A673 (cell line): ENCODE measurements at regions not wholly inside any gene's neighbourhood (a gene's known extent, or its start where the extent isn't known, plus 50 kb on each side); places are given as distances from the start of the nearest gene placed in this dataset.

ENCODE experiments used
- EZH2 ChIP-seq: fragments of 200-600 bp; sonication (generic); IDR thresholded peaks from 2 replicates; pipeline ENCODE4 v1.6.1; 2017; ENCODE audit warnings: borderline replicate concordance, low read depth, mild to moderate bottlenecking, mixed read lengths, antibody characterized with exemption, low read length; ENCODE audit not compliant: poor library complexity, severe bottlenecking
- TF ChIP-seq, protein P1 (sequence below): fragments of 300-800, 200-600 bp; sonication (generic); conservative IDR thresholded peaks from 2 replicates; pipeline ENCODE4 v1.5.1; 2017; ENCODE audit warnings: low read depth, mild to moderate bottlenecking, antibody characterized with exemption, low read length, moderate library complexity, mixed read lengths

DNA sequence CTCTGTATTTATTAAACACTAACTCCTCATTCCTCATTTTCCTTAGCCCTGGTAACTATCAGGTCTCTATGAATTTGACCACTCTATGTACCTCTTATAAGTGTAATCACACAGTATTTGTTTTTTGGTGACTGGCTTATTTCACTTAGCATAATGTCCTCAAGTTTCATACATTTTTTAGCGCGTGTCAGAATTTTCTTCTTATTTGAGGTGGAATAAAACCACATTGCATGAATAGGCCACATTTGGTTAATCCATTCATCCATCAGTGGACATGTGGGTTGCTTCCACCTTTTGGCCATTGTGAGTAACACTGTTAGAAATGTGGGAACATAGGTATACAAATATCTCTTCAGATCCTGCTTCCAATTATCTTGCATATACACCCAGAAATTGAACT lies 341.2 kb upstream of the BOD1L1 start:
- TF ChIP-seq, protein P1, sequence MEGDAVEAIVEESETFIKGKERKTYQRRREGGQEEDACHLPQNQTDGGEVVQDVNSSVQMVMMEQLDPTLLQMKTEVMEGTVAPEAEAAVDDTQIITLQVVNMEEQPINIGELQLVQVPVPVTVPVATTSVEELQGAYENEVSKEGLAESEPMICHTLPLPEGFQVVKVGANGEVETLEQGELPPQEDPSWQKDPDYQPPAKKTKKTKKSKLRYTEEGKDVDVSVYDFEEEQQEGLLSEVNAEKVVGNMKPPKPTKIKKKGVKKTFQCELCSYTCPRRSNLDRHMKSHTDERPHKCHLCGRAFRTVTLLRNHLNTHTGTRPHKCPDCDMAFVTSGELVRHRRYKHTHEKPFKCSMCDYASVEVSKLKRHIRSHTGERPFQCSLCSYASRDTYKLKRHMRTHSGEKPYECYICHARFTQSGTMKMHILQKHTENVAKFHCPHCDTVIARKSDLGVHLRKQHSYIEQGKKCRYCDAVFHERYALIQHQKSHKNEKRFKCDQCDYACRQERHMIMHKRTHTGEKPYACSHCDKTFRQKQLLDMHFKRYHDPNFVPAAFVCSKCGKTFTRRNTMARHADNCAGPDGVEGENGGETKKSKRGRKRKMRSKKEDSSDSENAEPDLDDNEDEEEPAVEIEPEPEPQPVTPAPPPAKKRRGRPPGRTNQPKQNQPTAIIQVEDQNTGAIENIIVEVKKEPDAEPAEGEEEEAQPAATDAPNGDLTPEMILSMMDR = no peak
- TF ChIP-seq EZH2 = no peak
